ENCODE measurements at regions not wholly inside any gene's neighbourhood (a gene's known extent, or its start where the extent isn't known, plus 50 kb on each side); places are given as distances from the start of the nearest gene placed in this dataset.

DNA sequence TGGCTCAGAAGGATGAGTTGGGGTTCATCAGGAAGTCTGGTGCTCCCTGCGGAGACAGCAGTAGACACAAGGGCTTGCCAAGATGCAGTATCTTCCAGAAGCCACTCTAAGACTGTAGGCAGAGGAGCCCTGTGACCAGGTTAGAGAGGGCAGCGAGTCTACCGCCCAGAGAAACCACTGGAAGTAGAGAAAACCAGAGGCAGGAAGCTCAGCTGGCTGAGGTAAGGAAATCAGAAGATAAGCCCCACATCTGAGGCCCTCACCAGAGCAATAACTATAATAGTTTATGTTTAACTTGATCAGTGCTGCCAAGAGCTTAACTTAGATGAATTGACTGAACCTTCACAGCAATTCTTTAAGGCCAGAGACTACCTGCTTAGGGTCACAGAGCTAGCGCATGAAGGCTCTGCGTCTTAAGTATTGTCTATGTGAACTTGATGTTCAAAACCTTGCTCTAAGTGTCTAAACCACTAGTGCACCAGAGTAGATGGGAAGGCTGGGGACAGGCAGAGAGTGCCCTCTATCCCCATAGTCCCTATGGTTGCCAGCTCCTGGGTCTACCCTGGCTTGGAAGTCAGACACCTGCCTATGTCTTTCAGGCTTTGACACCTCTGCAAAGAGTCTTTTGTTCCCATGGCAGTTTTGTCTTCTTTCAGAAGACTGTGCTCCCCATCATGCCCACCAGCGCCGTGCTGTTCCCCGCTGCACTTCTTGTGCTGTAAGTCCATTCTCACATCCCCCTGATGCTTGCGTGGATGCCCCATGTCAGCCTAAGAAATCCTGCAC, 228.2 kb upstream of the KLF4 start:
- Mint-ChIP-seq H3K4me1 (no peaks in the 10 kb centered on the region), H3K27me3 (ENCODE audit: insufficient read depth, low read depth, poor library complexity) (no peaks in the 10 kb centered on the region), H3K9me3 (no peaks in the 10 kb centered on the region; the same call in 2 of the 3 replicates), H3K4me3 (no peak overlapping the region), H3K36me3 (ENCODE audit: low read depth) (no peaks in the 10 kb centered on the region), H3K27ac (no peak overlapping the region)
- no peaks in the 10 kb centered on the region for H3F3A ChIP-seq (replicated peaks; ENCODE audit: low read depth)
- no peaks in the 10 kb centered on the region for H4K20me1 ChIP-seq (replicated peaks; ENCODE audit: insufficient read depth)
- DNase-seq (ENCODE audit: low spot score) (no peak), ATAC-seq (no peak)
- TF ChIP-seq, protein P1, sequence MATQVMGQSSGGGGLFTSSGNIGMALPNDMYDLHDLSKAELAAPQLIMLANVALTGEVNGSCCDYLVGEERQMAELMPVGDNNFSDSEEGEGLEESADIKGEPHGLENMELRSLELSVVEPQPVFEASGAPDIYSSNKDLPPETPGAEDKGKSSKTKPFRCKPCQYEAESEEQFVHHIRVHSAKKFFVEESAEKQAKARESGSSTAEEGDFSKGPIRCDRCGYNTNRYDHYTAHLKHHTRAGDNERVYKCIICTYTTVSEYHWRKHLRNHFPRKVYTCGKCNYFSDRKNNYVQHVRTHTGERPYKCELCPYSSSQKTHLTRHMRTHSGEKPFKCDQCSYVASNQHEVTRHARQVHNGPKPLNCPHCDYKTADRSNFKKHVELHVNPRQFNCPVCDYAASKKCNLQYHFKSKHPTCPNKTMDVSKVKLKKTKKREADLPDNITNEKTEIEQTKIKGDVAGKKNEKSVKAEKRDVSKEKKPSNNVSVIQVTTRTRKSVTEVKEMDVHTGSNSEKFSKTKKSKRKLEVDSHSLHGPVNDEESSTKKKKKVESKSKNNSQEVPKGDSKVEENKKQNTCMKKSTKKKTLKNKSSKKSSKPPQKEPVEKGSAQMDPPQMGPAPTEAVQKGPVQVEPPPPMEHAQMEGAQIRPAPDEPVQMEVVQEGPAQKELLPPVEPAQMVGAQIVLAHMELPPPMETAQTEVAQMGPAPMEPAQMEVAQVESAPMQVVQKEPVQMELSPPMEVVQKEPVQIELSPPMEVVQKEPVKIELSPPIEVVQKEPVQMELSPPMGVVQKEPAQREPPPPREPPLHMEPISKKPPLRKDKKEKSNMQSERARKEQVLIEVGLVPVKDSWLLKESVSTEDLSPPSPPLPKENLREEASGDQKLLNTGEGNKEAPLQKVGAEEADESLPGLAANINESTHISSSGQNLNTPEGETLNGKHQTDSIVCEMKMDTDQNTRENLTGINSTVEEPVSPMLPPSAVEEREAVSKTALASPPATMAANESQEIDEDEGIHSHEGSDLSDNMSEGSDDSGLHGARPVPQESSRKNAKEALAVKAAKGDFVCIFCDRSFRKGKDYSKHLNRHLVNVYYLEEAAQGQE (IDR thresholded peaks at IDR 0.05; ENCODE audit: unreplicated experiment) = no peak
- TF ChIP-seq CREB1 (CRISPR knock-in tag; IDR thresholded peaks at IDR 0.05; ENCODE audit: low read depth) = no peak
- no peak for TF ChIP-seq STAT1 (IDR thresholded peaks at IDR 0.05; ENCODE audit: unreplicated experiment)
- TF ChIP-seq EZH2phosphoT487 (IDR thresholded peaks at IDR 0.05; ENCODE audit: unreplicated experiment) = no peak
- TF ChIP-seq NANOG (IDR thresholded peaks at IDR 0.05; ENCODE audit: borderline replicate concordance) = no peak
- no peak for TF ChIP-seq JUNB (IDR thresholded peaks at IDR 0.05; ENCODE audit: unreplicated experiment)
- no peak for TF ChIP-seq EZH2 (IDR thresholded peaks at IDR 0.05; ENCODE audit: low read depth, unreplicated experiment)
- TF ChIP-seq, protein P2, sequence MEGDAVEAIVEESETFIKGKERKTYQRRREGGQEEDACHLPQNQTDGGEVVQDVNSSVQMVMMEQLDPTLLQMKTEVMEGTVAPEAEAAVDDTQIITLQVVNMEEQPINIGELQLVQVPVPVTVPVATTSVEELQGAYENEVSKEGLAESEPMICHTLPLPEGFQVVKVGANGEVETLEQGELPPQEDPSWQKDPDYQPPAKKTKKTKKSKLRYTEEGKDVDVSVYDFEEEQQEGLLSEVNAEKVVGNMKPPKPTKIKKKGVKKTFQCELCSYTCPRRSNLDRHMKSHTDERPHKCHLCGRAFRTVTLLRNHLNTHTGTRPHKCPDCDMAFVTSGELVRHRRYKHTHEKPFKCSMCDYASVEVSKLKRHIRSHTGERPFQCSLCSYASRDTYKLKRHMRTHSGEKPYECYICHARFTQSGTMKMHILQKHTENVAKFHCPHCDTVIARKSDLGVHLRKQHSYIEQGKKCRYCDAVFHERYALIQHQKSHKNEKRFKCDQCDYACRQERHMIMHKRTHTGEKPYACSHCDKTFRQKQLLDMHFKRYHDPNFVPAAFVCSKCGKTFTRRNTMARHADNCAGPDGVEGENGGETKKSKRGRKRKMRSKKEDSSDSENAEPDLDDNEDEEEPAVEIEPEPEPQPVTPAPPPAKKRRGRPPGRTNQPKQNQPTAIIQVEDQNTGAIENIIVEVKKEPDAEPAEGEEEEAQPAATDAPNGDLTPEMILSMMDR (conservative IDR thresholded peaks at IDR 0.05; ENCODE audit: low read depth in 2 of 2) = no peak
- no peak for TF ChIP-seq ZNF331 (CRISPR knock-in tag; IDR thresholded peaks at IDR 0.05; ENCODE audit: low read depth)
- TF ChIP-seq, protein P3, sequence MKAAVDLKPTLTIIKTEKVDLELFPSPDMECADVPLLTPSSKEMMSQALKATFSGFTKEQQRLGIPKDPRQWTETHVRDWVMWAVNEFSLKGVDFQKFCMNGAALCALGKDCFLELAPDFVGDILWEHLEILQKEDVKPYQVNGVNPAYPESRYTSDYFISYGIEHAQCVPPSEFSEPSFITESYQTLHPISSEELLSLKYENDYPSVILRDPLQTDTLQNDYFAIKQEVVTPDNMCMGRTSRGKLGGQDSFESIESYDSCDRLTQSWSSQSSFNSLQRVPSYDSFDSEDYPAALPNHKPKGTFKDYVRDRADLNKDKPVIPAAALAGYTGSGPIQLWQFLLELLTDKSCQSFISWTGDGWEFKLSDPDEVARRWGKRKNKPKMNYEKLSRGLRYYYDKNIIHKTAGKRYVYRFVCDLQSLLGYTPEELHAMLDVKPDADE (IDR thresholded peaks at IDR 0.05) = no peak
- TF ChIP-seq, protein P4, sequence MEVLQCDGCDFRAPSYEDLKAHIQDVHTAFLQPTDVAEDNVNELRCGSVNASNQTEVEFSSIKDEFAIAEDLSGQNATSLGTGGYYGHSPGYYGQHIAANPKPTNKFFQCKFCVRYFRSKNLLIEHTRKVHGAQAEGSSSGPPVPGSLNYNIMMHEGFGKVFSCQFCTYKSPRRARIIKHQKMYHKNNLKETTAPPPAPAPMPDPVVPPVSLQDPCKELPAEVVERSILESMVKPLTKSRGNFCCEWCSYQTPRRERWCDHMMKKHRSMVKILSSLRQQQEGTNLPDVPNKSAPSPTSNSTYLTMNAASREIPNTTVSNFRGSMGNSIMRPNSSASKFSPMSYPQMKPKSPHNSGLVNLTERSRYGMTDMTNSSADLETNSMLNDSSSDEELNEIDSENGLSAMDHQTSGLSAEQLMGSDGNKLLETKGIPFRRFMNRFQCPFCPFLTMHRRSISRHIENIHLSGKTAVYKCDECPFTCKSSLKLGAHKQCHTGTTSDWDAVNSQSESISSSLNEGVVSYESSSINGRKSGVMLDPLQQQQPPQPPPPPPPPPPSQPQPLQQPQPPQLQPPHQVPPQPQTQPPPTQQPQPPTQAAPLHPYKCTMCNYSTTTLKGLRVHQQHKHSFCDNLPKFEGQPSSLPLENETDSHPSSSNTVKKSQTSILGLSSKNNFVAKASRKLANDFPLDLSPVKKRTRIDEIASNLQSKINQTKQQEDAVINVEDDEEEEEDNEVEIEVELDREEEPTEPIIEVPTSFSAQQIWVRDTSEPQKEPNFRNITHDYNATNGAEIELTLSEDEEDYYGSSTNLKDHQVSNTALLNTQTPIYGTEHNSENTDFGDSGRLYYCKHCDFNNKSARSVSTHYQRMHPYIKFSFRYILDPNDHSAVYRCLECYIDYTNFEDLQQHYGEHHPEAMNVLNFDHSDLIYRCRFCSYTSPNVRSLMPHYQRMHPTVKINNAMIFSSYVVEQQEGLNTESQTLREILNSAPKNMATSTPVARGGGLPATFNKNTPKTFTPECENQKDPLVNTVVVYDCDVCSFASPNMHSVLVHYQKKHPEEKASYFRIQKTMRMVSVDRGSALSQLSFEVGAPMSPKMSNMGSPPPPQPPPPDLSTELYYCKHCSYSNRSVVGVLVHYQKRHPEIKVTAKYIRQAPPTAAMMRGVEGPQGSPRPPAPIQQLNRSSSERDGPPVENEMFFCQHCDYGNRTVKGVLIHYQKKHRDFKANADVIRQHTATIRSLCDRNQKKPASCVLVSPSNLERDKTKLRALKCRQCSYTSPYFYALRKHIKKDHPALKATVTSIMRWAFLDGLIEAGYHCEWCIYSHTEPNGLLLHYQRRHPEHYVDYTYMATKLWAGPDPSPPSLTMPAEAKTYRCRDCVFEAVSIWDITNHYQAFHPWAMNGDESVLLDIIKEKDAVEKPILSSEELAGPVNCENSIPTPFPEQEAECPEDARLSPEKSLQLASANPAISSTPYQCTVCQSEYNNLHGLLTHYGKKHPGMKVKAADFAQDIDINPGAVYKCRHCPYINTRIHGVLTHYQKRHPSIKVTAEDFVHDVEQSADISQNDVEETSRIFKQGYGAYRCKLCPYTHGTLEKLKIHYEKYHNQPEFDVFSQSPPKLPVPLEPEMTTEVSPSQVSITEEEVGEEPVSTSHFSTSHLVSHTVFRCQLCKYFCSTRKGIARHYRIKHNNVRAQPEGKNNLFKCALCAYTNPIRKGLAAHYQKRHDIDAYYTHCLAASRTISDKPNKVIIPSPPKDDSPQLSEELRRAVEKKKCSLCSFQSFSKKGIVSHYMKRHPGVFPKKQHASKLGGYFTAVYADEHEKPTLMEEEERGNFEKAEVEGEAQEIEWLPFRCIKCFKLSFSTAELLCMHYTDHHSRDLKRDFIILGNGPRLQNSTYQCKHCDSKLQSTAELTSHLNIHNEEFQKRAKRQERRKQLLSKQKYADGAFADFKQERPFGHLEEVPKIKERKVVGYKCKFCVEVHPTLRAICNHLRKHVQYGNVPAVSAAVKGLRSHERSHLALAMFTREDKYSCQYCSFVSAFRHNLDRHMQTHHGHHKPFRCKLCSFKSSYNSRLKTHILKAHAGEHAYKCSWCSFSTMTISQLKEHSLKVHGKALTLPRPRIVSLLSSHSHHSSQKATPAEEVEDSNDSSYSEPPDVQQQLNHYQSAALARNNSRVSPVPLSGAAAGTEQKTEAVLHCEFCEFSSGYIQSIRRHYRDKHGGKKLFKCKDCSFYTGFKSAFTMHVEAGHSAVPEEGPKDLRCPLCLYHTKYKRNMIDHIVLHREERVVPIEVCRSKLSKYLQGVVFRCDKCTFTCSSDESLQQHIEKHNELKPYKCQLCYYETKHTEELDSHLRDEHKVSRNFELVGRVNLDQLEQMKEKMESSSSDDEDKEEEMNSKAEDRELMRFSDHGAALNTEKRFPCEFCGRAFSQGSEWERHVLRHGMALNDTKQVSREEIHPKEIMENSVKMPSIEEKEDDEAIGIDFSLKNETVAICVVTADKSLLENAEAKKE (CRISPR knock-in tag; IDR thresholded peaks at IDR 0.05) = no peak
- no peak for TF ChIP-seq POLR2AphosphoS5 (IDR thresholded peaks at IDR 0.05; ENCODE audit: low read depth)
- no peaks in the 10 kb centered on the region for H3K4me1 ChIP-seq (ENCODE audit: insufficient read depth)
- H3K9me2 ChIP-seq (ENCODE audit: insufficient read depth) = no peaks in the 10 kb centered on the region; the same call in 1 of the 2 replicates
- no peaks in the 10 kb centered on the region for H3K79me2 ChIP-seq (replicated peaks; ENCODE audit: insufficient read depth)
- no peaks in the 10 kb centered on the region for H3K27me3 ChIP-seq (ENCODE audit: insufficient read depth)
- no peaks in the 10 kb centered on the region for H3K36me3 ChIP-seq (ENCODE audit: insufficient read depth)
- H3K4me2 ChIP-seq = no peak overlapping the region
- no peak overlapping the region for H3K4me3 ChIP-seq
- no peak overlapping the region for H2AFZ ChIP-seq
- H3K27ac ChIP-seq (ENCODE audit: low read depth) = no peak overlapping the region

All from GM23338 (cell line).